ENCODE measurements at regions not wholly inside any gene's neighbourhood (a gene's known extent, or its start where the extent isn't known, plus 50 kb on each side); places are given as distances from the start of the nearest gene placed in this dataset.

DNA sequence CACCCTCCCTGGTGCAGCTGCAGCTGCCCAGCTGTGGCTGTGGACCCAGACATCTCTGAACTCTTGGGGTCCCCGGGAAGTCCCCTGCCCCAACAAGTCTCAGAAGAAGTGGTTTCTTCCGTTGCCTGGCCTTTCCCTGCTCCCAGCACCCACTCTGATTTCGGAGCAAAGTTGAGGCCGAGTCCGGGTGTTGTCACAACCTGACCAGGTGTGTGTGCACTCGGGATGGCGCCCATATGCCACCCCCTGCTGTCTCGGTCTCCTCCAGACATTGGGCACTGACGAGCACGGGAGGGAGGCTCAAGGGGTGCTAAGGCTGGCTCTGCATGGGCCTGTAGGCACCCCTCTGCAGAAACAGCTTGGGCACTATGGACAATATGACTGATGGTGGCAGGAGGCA, 1055.3 kb downstream of the REEP3 start:
- TF ChIP-seq, protein P1, sequence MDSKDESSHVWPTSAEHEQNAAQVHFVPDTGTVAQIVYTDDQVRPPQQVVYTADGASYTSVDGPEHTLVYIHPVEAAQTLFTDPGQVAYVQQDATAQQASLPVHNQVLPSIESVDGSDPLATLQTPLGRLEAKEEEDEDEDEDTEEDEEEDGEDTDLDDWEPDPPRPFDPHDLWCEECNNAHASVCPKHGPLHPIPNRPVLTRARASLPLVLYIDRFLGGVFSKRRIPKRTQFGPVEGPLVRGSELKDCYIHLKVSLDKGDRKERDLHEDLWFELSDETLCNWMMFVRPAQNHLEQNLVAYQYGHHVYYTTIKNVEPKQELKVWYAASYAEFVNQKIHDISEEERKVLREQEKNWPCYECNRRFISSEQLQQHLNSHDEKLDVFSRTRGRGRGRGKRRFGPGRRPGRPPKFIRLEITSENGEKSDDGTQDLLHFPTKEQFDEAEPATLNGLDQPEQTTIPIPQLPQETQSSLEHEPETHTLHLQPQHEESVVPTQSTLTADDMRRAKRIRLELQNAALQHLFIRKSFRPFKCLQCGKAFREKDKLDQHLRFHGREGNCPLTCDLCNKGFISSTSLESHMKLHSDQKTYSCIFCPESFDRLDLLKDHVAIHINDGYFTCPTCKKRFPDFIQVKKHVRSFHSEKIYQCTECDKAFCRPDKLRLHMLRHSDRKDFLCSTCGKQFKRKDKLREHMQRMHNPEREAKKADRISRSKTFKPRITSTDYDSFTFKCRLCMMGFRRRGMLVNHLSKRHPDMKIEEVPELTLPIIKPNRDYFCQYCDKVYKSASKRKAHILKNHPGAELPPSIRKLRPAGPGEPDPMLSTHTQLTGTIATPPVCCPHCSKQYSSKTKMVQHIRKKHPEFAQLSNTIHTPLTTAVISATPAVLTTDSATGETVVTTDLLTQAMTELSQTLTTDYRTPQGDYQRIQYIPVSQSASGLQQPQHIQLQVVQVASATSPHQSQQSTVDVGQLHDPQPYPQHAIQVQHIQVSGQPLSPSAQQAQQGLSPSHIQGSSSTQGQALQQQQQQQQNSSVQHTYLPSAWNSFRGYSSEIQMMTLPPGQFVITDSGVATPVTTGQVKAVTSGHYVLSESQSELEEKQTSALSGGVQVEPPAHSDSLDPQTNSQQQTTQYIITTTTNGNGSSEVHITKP (tag by site-specific recombination; IDR thresholded peaks at IDR 0.05) = no peak
- TF ChIP-seq MYNN (tag by site-specific recombination; IDR thresholded peaks at IDR 0.05; ENCODE audit: borderline replicate concordance) = no peak
- TF ChIP-seq ZBTB8A (tag by site-specific recombination; IDR thresholded peaks at IDR 0.05) = no peak
- no peak for TF ChIP-seq KLF10 (tag by site-specific recombination; IDR thresholded peaks at IDR 0.05)
- TF ChIP-seq, protein P2, sequence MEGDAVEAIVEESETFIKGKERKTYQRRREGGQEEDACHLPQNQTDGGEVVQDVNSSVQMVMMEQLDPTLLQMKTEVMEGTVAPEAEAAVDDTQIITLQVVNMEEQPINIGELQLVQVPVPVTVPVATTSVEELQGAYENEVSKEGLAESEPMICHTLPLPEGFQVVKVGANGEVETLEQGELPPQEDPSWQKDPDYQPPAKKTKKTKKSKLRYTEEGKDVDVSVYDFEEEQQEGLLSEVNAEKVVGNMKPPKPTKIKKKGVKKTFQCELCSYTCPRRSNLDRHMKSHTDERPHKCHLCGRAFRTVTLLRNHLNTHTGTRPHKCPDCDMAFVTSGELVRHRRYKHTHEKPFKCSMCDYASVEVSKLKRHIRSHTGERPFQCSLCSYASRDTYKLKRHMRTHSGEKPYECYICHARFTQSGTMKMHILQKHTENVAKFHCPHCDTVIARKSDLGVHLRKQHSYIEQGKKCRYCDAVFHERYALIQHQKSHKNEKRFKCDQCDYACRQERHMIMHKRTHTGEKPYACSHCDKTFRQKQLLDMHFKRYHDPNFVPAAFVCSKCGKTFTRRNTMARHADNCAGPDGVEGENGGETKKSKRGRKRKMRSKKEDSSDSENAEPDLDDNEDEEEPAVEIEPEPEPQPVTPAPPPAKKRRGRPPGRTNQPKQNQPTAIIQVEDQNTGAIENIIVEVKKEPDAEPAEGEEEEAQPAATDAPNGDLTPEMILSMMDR (tag by site-specific recombination; IDR thresholded peaks at IDR 0.05) = no peak
- no peak for TF ChIP-seq ZNF600 (tag by site-specific recombination; IDR thresholded peaks at IDR 0.05)
- TF ChIP-seq, protein P3, sequence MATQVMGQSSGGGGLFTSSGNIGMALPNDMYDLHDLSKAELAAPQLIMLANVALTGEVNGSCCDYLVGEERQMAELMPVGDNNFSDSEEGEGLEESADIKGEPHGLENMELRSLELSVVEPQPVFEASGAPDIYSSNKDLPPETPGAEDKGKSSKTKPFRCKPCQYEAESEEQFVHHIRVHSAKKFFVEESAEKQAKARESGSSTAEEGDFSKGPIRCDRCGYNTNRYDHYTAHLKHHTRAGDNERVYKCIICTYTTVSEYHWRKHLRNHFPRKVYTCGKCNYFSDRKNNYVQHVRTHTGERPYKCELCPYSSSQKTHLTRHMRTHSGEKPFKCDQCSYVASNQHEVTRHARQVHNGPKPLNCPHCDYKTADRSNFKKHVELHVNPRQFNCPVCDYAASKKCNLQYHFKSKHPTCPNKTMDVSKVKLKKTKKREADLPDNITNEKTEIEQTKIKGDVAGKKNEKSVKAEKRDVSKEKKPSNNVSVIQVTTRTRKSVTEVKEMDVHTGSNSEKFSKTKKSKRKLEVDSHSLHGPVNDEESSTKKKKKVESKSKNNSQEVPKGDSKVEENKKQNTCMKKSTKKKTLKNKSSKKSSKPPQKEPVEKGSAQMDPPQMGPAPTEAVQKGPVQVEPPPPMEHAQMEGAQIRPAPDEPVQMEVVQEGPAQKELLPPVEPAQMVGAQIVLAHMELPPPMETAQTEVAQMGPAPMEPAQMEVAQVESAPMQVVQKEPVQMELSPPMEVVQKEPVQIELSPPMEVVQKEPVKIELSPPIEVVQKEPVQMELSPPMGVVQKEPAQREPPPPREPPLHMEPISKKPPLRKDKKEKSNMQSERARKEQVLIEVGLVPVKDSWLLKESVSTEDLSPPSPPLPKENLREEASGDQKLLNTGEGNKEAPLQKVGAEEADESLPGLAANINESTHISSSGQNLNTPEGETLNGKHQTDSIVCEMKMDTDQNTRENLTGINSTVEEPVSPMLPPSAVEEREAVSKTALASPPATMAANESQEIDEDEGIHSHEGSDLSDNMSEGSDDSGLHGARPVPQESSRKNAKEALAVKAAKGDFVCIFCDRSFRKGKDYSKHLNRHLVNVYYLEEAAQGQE (tag by site-specific recombination; IDR thresholded peaks at IDR 0.05) = no peak
- no peak for TF ChIP-seq ZNF473 (tag by site-specific recombination; IDR thresholded peaks at IDR 0.05)
